Mucosa of descending colon (tissue), 3 donors: ENCODE measurements at regions not wholly inside any gene's neighbourhood (a gene's known extent, or its start where the extent isn't known, plus 50 kb on each side); places are given as distances from the start of the nearest gene placed in this dataset.

Experiments used
- ATAC-seq: fragments of 200-7000 bp; cut with Tn5 transposase; one replicate; pipeline ENCODE4 v1.9.1; 2020; ENCODE audit warnings: mild to moderate bottlenecking, moderate library complexity
- DNase-seq, 3 donors: peaks; one replicate each; pipeline ENCODE4 v3.0.0-alpha.2; 2020
- H3K36me3 ChIP-seq: fragments of 200-600 bp; one replicate; pipeline ENCODE4 v1.8.0; 2021; ENCODE audit warnings: low read depth, mild to moderate bottlenecking
- H3K4me1 ChIP-seq: fragments of 200-600 bp; one replicate; pipeline ENCODE4 v1.8.0; 2021; ENCODE audit warnings: low read depth, mild to moderate bottlenecking
- H3K4me3 ChIP-seq: fragments of 200-600 bp; one replicate; pipeline ENCODE4 v1.8.0; 2021; ENCODE audit warnings: mild to moderate bottlenecking
- H3K9me3 ChIP-seq: fragments of 200-600 bp; one replicate; pipeline ENCODE4 v1.8.0; 2021; ENCODE audit warnings: mild to moderate bottlenecking
- CTCF ChIP-seq: fragments of 200-600 bp; IDR thresholded peaks from one replicate; pipeline ENCODE4 v1.8.0; 2022; ENCODE audit warnings: antibody characterized with exemption, mild to moderate bottlenecking
- intact Hi-C, 2 donors: fragments of 100-400 bp; cut with DNase I in 1 of 2; cut with micrococcal nuclease in 1 of 2; formaldehyde crosslinking; loops; one replicate each; pipeline versions ENCODE4 v1.11.0 to v1.11.1; 2022; cut with DNase I, micrococcal nuclease
- donor health status: DM: no; HTN: no; CAD: no; lungs with moderate emphysema.
- donor health status: DM: no; HTN: no; CAD: no.
- donor health status: DM: no; HTN: yes; CAD: no.

- Histone ChIP-seq H3K4me1 (no peaks in the 10 kb centered on the region), H3K4me3 (no peak overlapping the region), H3K9me3 (no peaks in the 10 kb centered on the region), H3K36me3 (no peaks in the 10 kb centered on the region)
- peak; percentile 59 for ATAC-seq
- DNase-seq = no peak
- no peak for TF ChIP-seq CTCF
- intact Hi-C loops = no loop called here
These were observed 274.3 kb downstream of the BCL11B start for GRCh38 chr14:98997526-98998205.

GRCh38 chr14:98999345-98999744 is 272.7 kb downstream of the BCL11B start:
- no peak for ATAC-seq
- intact Hi-C loops = no loop called here
- H3K9me3 ChIP-seq = no peaks in the 10 kb centered on the region

GRCh38 chr14:98999901-99000300 is 272.1 kb downstream of the BCL11B start:
- ATAC-seq = no peak
- no peaks in the 10 kb centered on the region for H3K4me1 ChIP-seq
- no peaks in the 10 kb centered on the region for H3K9me3 ChIP-seq
- H3K36me3 ChIP-seq = no peaks in the 10 kb centered on the region
- no peak for DNase-seq
- no peak for TF ChIP-seq CTCF
- intact Hi-C loops = no loop called here
- H3K4me3 ChIP-seq = no peak overlapping the region

More at GRCh38 chr14:98999345-98999744, 272.7 kb downstream of the BCL11B start:
- Histone ChIP-seq H3K4me1 (no peaks in the 10 kb centered on the region), H3K4me3 (no peak overlapping the region), H3K36me3 (no peaks in the 10 kb centered on the region)
- TF ChIP-seq CTCF = no peak
- DNase-seq = no peak

- Histone ChIP-seq H3K4me3 (no peak overlapping the region), H3K9me3 (no peaks in the 10 kb centered on the region), H3K4me1 (no peaks in the 10 kb centered on the region), H3K36me3 (no peaks in the 10 kb centered on the region)
- DNase-seq = no peak
- ATAC-seq = no peak
- TF ChIP-seq CTCF = no peak
- intact Hi-C loops = no loop called here
These were observed 270.8 kb downstream of the BCL11B start for GRCh38 chr14:99001241-99001640.

- H3K36me3 ChIP-seq = no peaks in the 10 kb centered on the region
- no peaks in the 10 kb centered on the region for H3K9me3 ChIP-seq
- H3K4me3 ChIP-seq = no peak overlapping the region
- no peak for ATAC-seq
- intact Hi-C loops = no loop called here
- DNase-seq = no peak
- no peak for TF ChIP-seq CTCF
- H3K4me1 ChIP-seq = no peaks in the 10 kb centered on the region
These were observed 268.4 kb downstream of the BCL11B start for GRCh38 chr14:99003646-99004045.

- H3K36me3 ChIP-seq = no peaks in the 10 kb centered on the region
- TF ChIP-seq CTCF = no peak
- intact Hi-C loops = no loop called here
- H3K4me1 ChIP-seq = no peaks in the 10 kb centered on the region
- no peak overlapping the region for H3K4me3 ChIP-seq
- DNase-seq (no peak), ATAC-seq (no peak)
- H3K9me3 ChIP-seq = no peaks in the 10 kb centered on the region
These were observed 267.9 kb downstream of the BCL11B start for GRCh38 chr14:99004112-99004511.
